Upper lobe of right lung (tissue), 1 donor: ENCODE measurements at regions not wholly inside any gene's neighbourhood (a gene's known extent, or its start where the extent isn't known, plus 50 kb on each side); places are given as distances from the start of the nearest gene placed in this dataset.

Experiments
- ATAC-seq: fragments of 200-7000 bp; cut with Tn5 transposase; one replicate; pipeline ENCODE4 v1.9.1; 2020; ENCODE audit warnings: mild to moderate bottlenecking, moderate library complexity
- DNase-seq: peaks from one replicate; pipeline ENCODE4 v3.0.0-alpha.2; 2020
- H3K27ac ChIP-seq: fragments of 200-600 bp; one replicate; pipeline ENCODE4 v1.8.0; 2022
- H3K27me3 ChIP-seq: fragments of 200-600 bp; one replicate; pipeline ENCODE4 v1.8.0; 2022; ENCODE audit warnings: mild to moderate bottlenecking
- H3K36me3 ChIP-seq: fragments of 200-600 bp; one replicate; pipeline ENCODE4 v1.8.0; 2022
- H3K4me1 ChIP-seq: fragments of 200-600 bp; one replicate; pipeline ENCODE4 v1.8.0; 2022
- H3K4me3 ChIP-seq: fragments of 200-600 bp; one replicate; pipeline ENCODE4 v1.8.0; 2022; ENCODE audit warnings: mild to moderate bottlenecking
- H3K9me3 ChIP-seq: fragments of 200-600 bp; one replicate; pipeline ENCODE4 v1.8.0; 2022
- CTCF ChIP-seq: fragments of 200-600 bp; IDR thresholded peaks from one replicate; pipeline ENCODE4 v1.8.0; 2022; ENCODE audit warnings: antibody characterized with exemption
- intact Hi-C: fragments of 100-400 bp; cut with DNase I; formaldehyde crosslinking; loops from one replicate; pipeline ENCODE4 v1.11.0; 2022
- donor health status: DM: no; HTN: yes; CAD: no; lungs with severe emphysema.

GRCh38 chr1:189859385-189859977 is 618.2 kb downstream of the BRINP3 start:
- H3K4me3 ChIP-seq = no peak overlapping the region
- no peak overlapping the region for H3K27ac ChIP-seq
- no peak for DNase-seq
- H3K36me3 ChIP-seq = no peaks in the 10 kb centered on the region
- intact Hi-C loops = no loop called here
- no peaks in the 10 kb centered on the region for H3K27me3 ChIP-seq
- TF ChIP-seq CTCF = peak; percentile 27
- no peak for ATAC-seq
- H3K9me3 ChIP-seq = no peaks in the 10 kb centered on the region
- no peaks in the 10 kb centered on the region for H3K4me1 ChIP-seq

GRCh38 chr1:189866606-189867005 is 611.1 kb downstream of the BRINP3 start:
- H3K27me3 ChIP-seq = no peaks in the 10 kb centered on the region
- H3K4me1 ChIP-seq = no peaks in the 10 kb centered on the region
- H3K27ac ChIP-seq = no peak overlapping the region
- no peak for DNase-seq
- H3K4me3 ChIP-seq = no peak overlapping the region
- no peaks in the 10 kb centered on the region for H3K36me3 ChIP-seq
- H3K9me3 ChIP-seq = no peaks in the 10 kb centered on the region
- intact Hi-C loops = no loop called here
- TF ChIP-seq CTCF = no peak
- no peak for ATAC-seq

- no peak for TF ChIP-seq CTCF
- H3K27ac ChIP-seq = no peak overlapping the region
- H3K27me3 ChIP-seq = no peaks in the 10 kb centered on the region
- no peaks in the 10 kb centered on the region for H3K4me1 ChIP-seq
- intact Hi-C loops = no loop called here
- no peak for ATAC-seq
- H3K4me3 ChIP-seq = no peak overlapping the region
- H3K36me3 ChIP-seq = no peaks in the 10 kb centered on the region
- DNase-seq = no peak
- H3K9me3 ChIP-seq = no peaks in the 10 kb centered on the region
Measured at GRCh38 chr1:189868021-189868420, 609.6 kb downstream of the BRINP3 start.

- Histone ChIP-seq H3K9me3 (no peaks in the 10 kb centered on the region), H3K4me1 (no peaks in the 10 kb centered on the region), H3K27me3 (no peaks in the 10 kb centered on the region), H3K4me3 (no peak overlapping the region), H3K27ac (no peak overlapping the region), H3K36me3 (no peaks in the 10 kb centered on the region)
- ATAC-seq = no peak
- TF ChIP-seq CTCF = no peak
- no peak for DNase-seq
- intact Hi-C loops = no loop called here
Measured at GRCh38 chr1:189874715-189875435, 602.8 kb downstream of the BRINP3 start.

GRCh38 chr1:189880135-189880534 is 597.5 kb downstream of the BRINP3 start:
- Histone ChIP-seq H3K36me3 (no peaks in the 10 kb centered on the region), H3K4me1 (no peaks in the 10 kb centered on the region), H3K4me3 (no peak overlapping the region), H3K9me3 (no peaks in the 10 kb centered on the region), H3K27ac (no peak overlapping the region), H3K27me3 (no peaks in the 10 kb centered on the region)
- DNase-seq (no peak), ATAC-seq (no peak)
- TF ChIP-seq CTCF = no peak
- intact Hi-C loops = no loop called here
